CD8-positive, alpha-beta memory T cell (primary cell): ENCODE measurements at regions not wholly inside any gene's neighbourhood (a gene's known extent, or its start where the extent isn't known, plus 50 kb on each side); places are given as distances from the start of the nearest gene placed in this dataset.
"Not testable (repeated sequence)": the region's sequence is repeated elsewhere in the genome, so short reads cannot be mapped to it uniquely, and the experiment has no call there.

Experiments used
- CTCF ChIA-PET: fragments of 350-600 bp; sonication (Branson Sonifier 250); formaldehyde crosslinking; loops from one replicate; lab custom pipeline; 2021; ENCODE audit warnings: antibody characterized with exemption; lab: Charles Lee
- POLR2A ChIA-PET: fragments of 350-600 bp; sonication (Branson Sonifier 250); formaldehyde crosslinking; loops from one replicate; lab custom pipeline; 2021; ENCODE audit warnings: antibody characterized with exemption; lab: Charles Lee
- DNase-seq, 5 donors: peaks; one replicate each; pipeline versions ENCODE4 v3.0.0 to v3.0.0-alpha.2; 2020 to 2022; ENCODE audit warnings: mixed read lengths in 1 of 5
- H3K27ac ChIP-seq: one replicate; pipeline ENCODE4 v1.7.0; 2013; ENCODE audit warnings: low read depth, mild to moderate bottlenecking, low read length, moderate library complexity
- H3K27me3 ChIP-seq: 2 replicates; pipeline ENCODE4 v1.7.0; 2013; ENCODE audit warnings: low read length, mild to moderate bottlenecking; ENCODE audit not compliant: insufficient read depth, poor library complexity, severe bottlenecking
- H3K36me3 ChIP-seq: 2 replicates; pipeline ENCODE4 v1.7.0; 2013; ENCODE audit warnings: mild to moderate bottlenecking, low read length, moderate library complexity; ENCODE audit not compliant: insufficient read depth
- H3K4me1 ChIP-seq: 2 replicates; pipeline ENCODE4 v1.7.0; 2013; ENCODE audit warnings: mild to moderate bottlenecking, low read length, moderate library complexity; ENCODE audit not compliant: insufficient read depth
- H3K4me3 ChIP-seq: 2 replicates; pipeline ENCODE4 v1.7.0; 2013; ENCODE audit warnings: mild to moderate bottlenecking, low read length
- H3K9me3 ChIP-seq: 2 replicates; pipeline ENCODE4 v1.7.0; 2013; ENCODE audit warnings: mild to moderate bottlenecking, low read length
- H3K27ac Mint-ChIP-seq, 8 donors: one replicate each; pipeline ENCODE4 v1.8.0; 2020 to 2021; ENCODE audit warnings: mixed read lengths in 8 of 8, mild to moderate bottlenecking in 6 of 8, inconsistent platforms in 3 of 8, moderate library complexity in 3 of 8
- H3K27me3 Mint-ChIP-seq, 2 donors: one replicate each; pipeline ENCODE4 v1.8.0; 2020 to 2021; ENCODE audit warnings: mixed read lengths in 2 of 2, mild to moderate bottlenecking in 1 of 2, moderate library complexity in 1 of 2
- H3K36me3 Mint-ChIP-seq, 3 donors: one replicate each; pipeline ENCODE4 v1.8.0; 2020 to 2021; ENCODE audit warnings: mixed read lengths in 3 of 3, inconsistent platforms in 1 of 3, mild to moderate bottlenecking in 1 of 3
- H3K4me1 Mint-ChIP-seq, 3 donors: one replicate each; pipeline ENCODE4 v1.8.0; 2020 to 2021; ENCODE audit warnings: mixed read lengths in 3 of 3, inconsistent platforms in 1 of 3, mild to moderate bottlenecking in 1 of 3
- H3K4me3 Mint-ChIP-seq, 7 donors: one replicate each; pipeline ENCODE4 v1.8.0; 2020 to 2021; ENCODE audit warnings: mixed read lengths in 7 of 7, mild to moderate bottlenecking in 6 of 7, moderate library complexity in 4 of 7, inconsistent platforms in 2 of 7
- H3K9me3 Mint-ChIP-seq, 5 donors: one replicate each; pipeline ENCODE4 v1.8.0; 2020 to 2022; ENCODE audit warnings: mixed read lengths in 5 of 5, mild to moderate bottlenecking in 3 of 5, moderate library complexity in 2 of 5, inconsistent platforms in 1 of 5

GRCh38 chr16:54748611-54749190 is 182.0 kb upstream of the IRX5 start:
- Mint-ChIP-seq H3K27ac (no peak overlapping the region), H3K9me3 (peaks cover 0 to 5% (median 2%) of the 10 kb centered on the region in 5 donors), H3K27me3 (no peaks in the 10 kb centered on the region), H3K4me1 (no peaks in the 10 kb centered on the region), H3K36me3 (no peaks in the 10 kb centered on the region), H3K4me3 (no peak overlapping the region)
- ChIA-PET CTCF (no interaction called here), POLR2A (no interaction called here)
- H3K9me3 ChIP-seq, result no peaks in the 10 kb centered on the region
- no peaks in the 10 kb centered on the region for H3K36me3 ChIP-seq
- no peak overlapping the region for H3K4me3 ChIP-seq
- no peaks in the 10 kb centered on the region for H3K4me1 ChIP-seq
- H3K27ac ChIP-seq, result no peak overlapping the region
- no peaks in the 10 kb centered on the region for H3K27me3 ChIP-seq
- DNase-seq, result no peak

GRCh38 chr16:54746596-54746995 is 184.1 kb upstream of the IRX5 start:
- H3K4me3 Mint-ChIP-seq, result no peak overlapping the region

GRCh38 chr16:54744998-54745397 is 185.7 kb upstream of the IRX5 start:
- Mint-ChIP-seq H3K27ac (no peak overlapping the region), H3K4me1 (no peaks in the 10 kb centered on the region), H3K36me3 (no peaks in the 10 kb centered on the region), H3K27me3 (no peaks in the 10 kb centered on the region), H3K4me3 (no peak overlapping the region), H3K9me3 (peaks cover 0 to 4% (median 2%) of the 10 kb centered on the region in 5 donors)
- DNase-seq, result no peak
- H3K4me3 ChIP-seq, result no peak overlapping the region
- H3K4me1 ChIP-seq, result no peaks in the 10 kb centered on the region
- CTCF ChIA-PET, result no interaction called here
- POLR2A ChIA-PET, result no interaction called here
- no peak overlapping the region for H3K27ac ChIP-seq
- no peaks in the 10 kb centered on the region for H3K27me3 ChIP-seq
- H3K9me3 ChIP-seq, result no peaks in the 10 kb centered on the region
- no peaks in the 10 kb centered on the region for H3K36me3 ChIP-seq

More at GRCh38 chr16:54746596-54746995, 184.1 kb upstream of the IRX5 start:
- peaks cover 0 to 9% (median 2%) of the 10 kb centered on the region in 5 donors for H3K9me3 Mint-ChIP-seq
- no peaks in the 10 kb centered on the region for H3K27me3 Mint-ChIP-seq
- H3K4me1 Mint-ChIP-seq, result no peaks in the 10 kb centered on the region
- no peaks in the 10 kb centered on the region for H3K9me3 ChIP-seq
- no peak for DNase-seq
- no peaks in the 10 kb centered on the region for H3K4me1 ChIP-seq
- H3K4me3 ChIP-seq, result no peak overlapping the region
- no peaks in the 10 kb centered on the region for H3K27me3 ChIP-seq
- H3K36me3 ChIP-seq, result no peaks in the 10 kb centered on the region
- H3K27ac Mint-ChIP-seq, result no peak overlapping the region
- H3K36me3 Mint-ChIP-seq, result no peaks in the 10 kb centered on the region
- ChIA-PET CTCF (no interaction called here), POLR2A (no interaction called here)
- no peak overlapping the region for H3K27ac ChIP-seq

- H3K27ac Mint-ChIP-seq, result no peak overlapping the region
- H3K4me1 Mint-ChIP-seq, result no peaks in the 10 kb centered on the region
- POLR2A ChIA-PET, result no interaction called here
- Histone ChIP-seq H3K27ac (no peak overlapping the region), H3K9me3 (no peaks in the 10 kb centered on the region), H3K4me1 (no peaks in the 10 kb centered on the region), H3K27me3 (no peaks in the 10 kb centered on the region), H3K36me3 (no peaks in the 10 kb centered on the region), H3K4me3 (no peak overlapping the region)
- CTCF ChIA-PET, result no interaction called here
- H3K27me3 Mint-ChIP-seq, result no peaks in the 10 kb centered on the region
- DNase-seq, result no peak
- no peaks in the 10 kb centered on the region for H3K36me3 Mint-ChIP-seq
- peaks cover 0 to 4% (median 2%) of the 10 kb centered on the region in 5 donors for H3K9me3 Mint-ChIP-seq
- no peak overlapping the region for H3K4me3 Mint-ChIP-seq
Observed at GRCh38 chr16:54742436-54742835, 188.2 kb upstream of the IRX5 start.

GRCh38 chr16:54739381-54739780 is 191.3 kb upstream of the IRX5 start:
- Histone ChIP-seq H3K4me3 (no peak overlapping the region), H3K27me3 (no peaks in the 10 kb centered on the region), H3K36me3 (no peaks in the 10 kb centered on the region), H3K4me1 (no peaks in the 10 kb centered on the region), H3K9me3 (no peaks in the 10 kb centered on the region), H3K27ac (no peak overlapping the region)
- Mint-ChIP-seq H3K27ac (no peak overlapping the region), H3K27me3 (no peaks in the 10 kb centered on the region), H3K4me3 (no peak overlapping the region), H3K36me3 (no peaks in the 10 kb centered on the region), H3K9me3 (peaks cover 0 to 5% (median 4%) of the 10 kb centered on the region in 5 donors), H3K4me1 (no peaks in the 10 kb centered on the region)
- no peak for DNase-seq
- CTCF ChIA-PET, result no interaction called here
- POLR2A ChIA-PET, result no interaction called here

- Histone ChIP-seq H3K4me1 (no peaks in the 10 kb centered on the region), H3K4me3 (no peak overlapping the region), H3K27me3 (no peaks in the 10 kb centered on the region), H3K36me3 (no peaks in the 10 kb centered on the region), H3K27ac (no peak overlapping the region), H3K9me3 (no peaks in the 10 kb centered on the region)
- Mint-ChIP-seq H3K36me3 (no peaks in the 10 kb centered on the region), H3K4me3 (no peak overlapping the region), H3K27me3 (no peaks in the 10 kb centered on the region), H3K9me3 (peaks cover 0 to 2% (median 0%) of the 10 kb centered on the region in 5 donors), H3K27ac (no peak overlapping the region), H3K4me1 (no peaks in the 10 kb centered on the region)
- CTCF ChIA-PET, result no interaction called here
- no peak for DNase-seq
- POLR2A ChIA-PET, result no interaction called here
Observed at GRCh38 chr16:54734156-54734555, 196.5 kb upstream of the IRX5 start.

- H3K4me3 Mint-ChIP-seq, H3K36me3 ChIP-seq, POLR2A ChIA-PET, H3K4me3 ChIP-seq, H3K9me3 Mint-ChIP-seq, H3K27ac ChIP-seq, H3K9me3 ChIP-seq, H3K4me1 ChIP-seq, H3K4me1 Mint-ChIP-seq, H3K36me3 Mint-ChIP-seq, H3K27me3 ChIP-seq, H3K27ac Mint-ChIP-seq, CTCF ChIA-PET, H3K27me3 Mint-ChIP-seq, DNase-seq: not testable (repeated sequence)
Observed at GRCh38 chr16:54727696-54728095, 203.0 kb upstream of the IRX5 start.

GRCh38 chr16:54724346-54724925 is 206.2 kb upstream of the IRX5 start:
- Histone ChIP-seq H3K9me3 (no peaks in the 10 kb centered on the region), H3K36me3 (no peaks in the 10 kb centered on the region), H3K4me3 (no peak overlapping the region), H3K4me1 (no peaks in the 10 kb centered on the region), H3K27ac (no peak overlapping the region), H3K27me3 (no peaks in the 10 kb centered on the region)
- Mint-ChIP-seq H3K27me3 (no peaks in the 10 kb centered on the region), H3K36me3 (no peaks in the 10 kb centered on the region), H3K4me3 (no peak overlapping the region), H3K4me1 (no peaks in the 10 kb centered on the region), H3K27ac (no peak overlapping the region), H3K9me3 (peaks cover 0 to 7% (median 1%) of the 10 kb centered on the region in 5 donors)
- ChIA-PET CTCF (no interaction called here), POLR2A (no interaction called here)
- DNase-seq, result no peak
